ENCODE measurements at regions not wholly inside any gene's neighbourhood (a gene's known extent, or its start where the extent isn't known, plus 50 kb on each side); places are given as distances from the start of the nearest gene placed in this dataset.
"Not testable (repeated sequence)": the region's sequence is repeated elsewhere in the genome, so short reads cannot be mapped to it uniquely, and the experiment has no call there.

DNA sequence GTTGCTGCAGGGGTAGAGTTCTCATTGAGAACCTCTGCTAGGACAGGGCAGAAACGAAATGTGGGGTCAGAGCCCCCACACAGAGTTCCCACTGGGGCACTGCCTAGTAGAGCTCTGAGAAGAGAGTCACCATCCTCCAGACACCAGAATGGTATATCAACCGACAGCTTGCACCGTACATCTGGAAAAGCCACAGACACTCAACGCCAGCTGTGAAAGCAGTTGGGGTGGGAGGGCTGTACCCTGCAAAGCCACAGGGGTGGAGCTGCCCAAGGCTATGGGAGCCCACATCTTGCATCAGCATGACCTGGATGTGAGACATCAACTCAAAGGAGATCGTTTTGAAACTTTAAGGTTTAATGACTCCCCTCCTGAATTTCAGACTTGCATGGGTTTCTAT lies 284.0 kb upstream of the DEPDC1 start:
- DNase-seq (ENCODE audit: low read depth in 2 of 2): no peak

DNA sequence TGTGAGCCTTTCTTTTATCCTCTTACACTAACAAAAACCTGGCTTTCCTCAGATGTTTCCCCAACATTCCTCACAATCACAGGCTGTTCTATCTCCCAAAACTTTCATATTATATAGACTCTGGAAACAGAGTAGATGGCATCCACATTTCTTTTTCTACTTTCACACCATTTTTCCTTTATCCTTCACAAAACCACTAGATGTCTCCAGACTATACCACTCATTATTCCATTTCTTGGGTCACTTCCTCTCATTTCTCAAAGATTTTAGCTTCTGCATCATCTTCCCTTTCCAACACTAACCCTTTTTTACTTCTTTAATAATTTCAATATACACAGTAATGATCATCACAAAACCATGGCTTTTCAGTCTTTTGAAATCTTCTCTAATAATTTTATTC lies 286.0 kb upstream of the DEPDC1 start:
- DNase-seq (ENCODE audit: low read depth in 2 of 2): no peak

DNA sequence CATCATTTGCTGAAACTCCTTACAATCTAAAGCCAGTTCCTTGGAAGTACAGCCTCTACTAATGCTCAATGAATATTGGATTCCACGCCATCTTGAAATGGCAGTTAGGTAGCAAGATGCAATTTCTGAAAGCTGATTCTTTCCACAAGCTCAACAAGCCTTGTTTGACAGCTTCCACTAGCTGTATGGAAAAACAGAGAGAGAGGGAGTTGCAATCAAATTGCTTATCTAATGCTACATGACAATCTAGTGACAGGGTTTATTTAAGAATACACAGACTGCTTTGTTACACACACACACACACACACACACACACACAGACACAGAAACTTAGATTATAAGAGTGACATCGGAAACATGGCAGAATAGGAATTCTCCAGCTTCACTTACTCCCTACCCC lies 288.4 kb upstream of the DEPDC1 start:
- no peak for DNase-seq (ENCODE audit: low read depth in 2 of 2)

DNA sequence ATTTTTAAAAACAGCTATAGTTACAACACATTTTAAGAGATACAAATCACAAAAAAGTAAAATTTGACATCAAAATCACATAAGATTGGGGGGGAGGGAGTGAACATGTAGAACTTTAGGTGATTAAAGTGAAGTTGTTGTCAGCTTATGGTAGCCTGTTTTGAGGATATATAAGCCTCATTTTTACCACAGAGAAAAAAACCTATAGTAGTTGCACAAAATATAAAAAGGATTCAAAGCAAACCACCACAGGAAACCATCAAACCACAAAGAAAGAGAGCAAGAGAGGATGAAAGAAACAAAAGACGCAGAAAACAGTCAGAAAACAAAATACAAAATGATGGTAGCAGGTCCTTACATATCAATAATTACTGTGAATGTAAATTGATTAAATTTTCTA lies 291.9 kb upstream of the DEPDC1 start:
- DNase-seq (ENCODE audit: low read depth in 2 of 2): no peak

DNA sequence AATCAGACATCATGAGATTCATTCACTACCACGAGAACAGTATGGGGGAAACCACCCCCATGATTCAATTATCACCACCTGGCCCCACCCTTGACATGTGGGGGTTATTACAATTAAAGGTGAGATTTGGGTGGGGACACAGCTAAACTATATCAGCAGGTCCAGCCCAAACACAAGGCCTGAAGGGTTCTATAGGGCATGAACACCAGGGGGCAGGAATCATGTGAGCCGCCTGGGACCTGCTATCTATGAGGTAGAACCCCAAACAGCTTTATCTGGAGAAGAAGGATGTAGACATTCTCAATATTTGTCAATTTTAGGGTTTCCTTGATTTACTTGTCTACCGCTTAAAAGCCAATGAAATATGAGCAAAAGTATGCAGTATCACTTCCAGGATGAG lies 294.9 kb upstream of the DEPDC1 start:
- no peak for DNase-seq (ENCODE audit: low read depth in 2 of 2)

DNA sequence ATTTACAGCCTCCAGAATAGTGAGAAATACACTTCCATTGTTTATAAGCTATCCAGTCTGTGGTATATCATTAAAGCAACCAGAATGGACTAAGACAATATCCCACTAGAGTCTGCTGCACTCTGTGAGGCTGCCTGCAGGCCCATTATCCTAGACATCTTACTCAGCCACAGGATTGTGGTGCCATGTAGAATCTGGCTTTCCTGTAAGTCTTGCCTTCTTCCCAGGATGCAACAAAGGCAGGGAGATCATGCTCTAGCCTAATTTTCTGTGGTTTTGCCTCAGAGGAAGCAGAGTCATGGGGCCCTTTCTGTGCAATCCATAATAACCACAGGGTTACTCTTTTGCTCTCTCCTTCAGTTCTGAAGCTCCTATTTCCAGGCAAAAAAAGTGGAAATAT lies 299.1 kb upstream of the DEPDC1 start:
- no peak for DNase-seq (ENCODE audit: low read depth in 2 of 2)

DNA sequence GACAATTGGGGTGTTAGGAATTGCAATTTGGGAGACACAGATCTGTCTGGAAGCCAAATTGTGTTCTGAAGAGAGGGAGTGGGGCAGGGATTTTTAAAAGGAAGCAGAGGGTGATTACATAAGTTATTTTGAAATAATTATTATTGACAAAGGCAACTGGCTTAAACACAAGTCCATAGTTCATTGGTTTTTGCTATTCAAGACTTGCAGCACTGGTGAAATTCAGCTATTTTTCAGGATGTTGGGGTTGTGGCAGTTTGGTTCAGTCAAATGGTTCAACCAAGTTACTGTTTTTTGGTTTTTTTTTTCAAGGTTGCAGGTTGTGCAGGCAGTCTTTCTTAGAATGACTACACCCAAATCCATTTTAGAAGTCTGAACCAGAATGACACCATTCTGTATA lies 300.0 kb upstream of the DEPDC1 start:
- no peak for DNase-seq (ENCODE audit: low read depth in 2 of 2)

DNA sequence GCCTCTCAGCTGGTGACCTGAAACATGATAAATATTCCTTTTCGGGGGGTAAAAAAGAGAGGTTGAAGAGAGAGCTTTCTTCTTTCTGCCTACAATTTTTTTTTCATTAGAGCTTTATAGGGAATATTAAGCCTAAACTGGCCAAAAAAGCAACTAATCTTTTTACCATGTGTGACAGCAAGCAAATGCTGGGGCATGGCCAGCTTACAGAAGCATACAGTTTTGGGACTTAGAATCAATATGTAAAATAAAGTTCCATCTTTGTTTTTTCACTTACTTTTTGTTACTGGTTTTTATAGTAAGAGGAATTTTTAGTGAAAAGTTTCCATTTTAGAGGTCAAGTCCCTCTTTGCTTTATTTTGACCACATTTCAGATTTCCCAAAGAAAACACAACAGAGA lies 301.2 kb upstream of the DEPDC1 start:
- no peak for DNase-seq (ENCODE audit: low read depth in 2 of 2)

DNA sequence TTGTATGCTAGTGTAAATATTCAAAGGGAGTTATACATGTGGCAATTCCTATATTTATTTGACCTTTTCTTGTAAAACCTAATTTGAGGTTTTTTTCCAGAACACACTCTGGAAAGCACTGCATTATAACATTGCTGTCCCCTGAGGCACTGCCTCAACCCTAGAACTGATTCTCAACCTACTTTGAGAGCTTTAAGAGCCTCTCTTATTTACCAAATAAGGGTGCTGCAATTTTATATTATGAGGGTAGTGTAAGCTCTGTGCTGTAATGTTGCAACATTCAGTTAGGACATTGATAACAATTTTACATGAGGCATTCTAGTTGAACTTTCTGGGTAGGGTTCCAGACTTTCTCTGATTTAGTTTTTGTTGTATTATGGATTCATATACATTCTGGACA lies 302.2 kb upstream of the DEPDC1 start:
- no peak for DNase-seq (ENCODE audit: low read depth in 2 of 2)

DNA sequence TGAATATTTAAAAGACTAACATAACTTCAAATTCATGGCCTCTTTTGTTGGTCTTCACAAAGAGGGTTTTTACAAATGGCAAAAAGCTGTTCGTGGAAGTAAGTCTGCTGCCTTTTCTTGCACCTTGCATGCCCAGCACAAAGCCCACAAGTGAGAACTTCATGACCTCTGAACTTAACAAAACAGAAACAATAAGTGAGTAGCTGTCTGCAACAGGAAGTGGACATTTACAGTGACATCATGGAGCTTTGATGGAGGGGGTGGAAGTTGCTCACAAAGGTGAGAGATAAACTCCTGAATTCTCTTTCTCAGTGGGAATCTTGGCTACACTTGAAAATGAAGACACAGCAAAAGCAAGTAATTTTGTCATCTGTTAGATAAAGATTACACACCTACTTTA lies 303.3 kb upstream of the DEPDC1 start:
- DNase-seq (ENCODE audit: low read depth in 2 of 2): no peak

DNA sequence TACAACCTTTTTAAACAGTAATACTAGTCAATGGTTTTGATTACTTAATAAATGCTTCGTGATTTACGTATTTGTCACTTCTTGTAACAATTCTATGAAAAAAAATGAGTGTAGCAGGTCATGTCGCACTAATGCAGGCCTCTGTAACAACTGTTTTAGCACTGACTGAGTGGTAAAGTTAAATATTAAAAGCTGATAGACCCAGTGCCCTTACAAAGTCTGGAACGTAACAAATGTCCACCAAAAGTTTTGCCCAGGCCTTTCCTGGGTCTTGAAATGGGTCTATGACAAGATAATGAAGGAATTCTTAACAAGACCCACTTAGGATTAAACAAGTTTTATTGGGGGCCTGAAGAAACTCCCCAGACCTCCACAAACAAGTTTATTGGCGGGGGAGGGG lies 304.6 kb upstream of the DEPDC1 start:
- no peak for DNase-seq (ENCODE audit: low read depth in 2 of 2)

DNA sequence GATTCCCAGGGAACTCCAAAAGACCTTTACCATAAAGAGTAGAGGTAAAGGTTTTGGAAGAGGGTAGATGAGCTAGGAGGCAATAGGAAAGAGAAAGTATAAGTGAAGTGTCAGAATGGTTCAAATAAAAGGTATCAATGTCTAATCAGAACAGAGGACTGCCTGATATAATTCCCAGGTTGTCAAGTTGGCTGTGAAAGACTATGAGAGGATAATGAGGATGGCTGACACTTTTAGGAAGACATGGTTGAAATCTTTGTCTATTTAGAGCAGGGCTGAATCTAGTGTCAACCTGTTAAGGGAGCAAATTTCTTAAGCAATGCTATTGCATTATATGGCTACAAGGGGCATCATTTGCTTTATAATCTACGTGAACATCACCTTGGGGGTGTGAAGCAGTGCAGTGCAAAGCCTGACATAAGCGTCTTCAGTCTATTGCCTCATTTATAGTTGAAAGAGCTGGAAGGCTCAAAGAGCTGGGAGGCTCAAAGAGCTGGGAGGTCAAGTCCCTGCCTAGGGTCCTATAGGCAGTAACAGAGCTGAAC lies 308.3 kb upstream of the DEPDC1 start:
- no peak for DNase-seq (ENCODE audit: low read depth in 2 of 2)

DNA sequence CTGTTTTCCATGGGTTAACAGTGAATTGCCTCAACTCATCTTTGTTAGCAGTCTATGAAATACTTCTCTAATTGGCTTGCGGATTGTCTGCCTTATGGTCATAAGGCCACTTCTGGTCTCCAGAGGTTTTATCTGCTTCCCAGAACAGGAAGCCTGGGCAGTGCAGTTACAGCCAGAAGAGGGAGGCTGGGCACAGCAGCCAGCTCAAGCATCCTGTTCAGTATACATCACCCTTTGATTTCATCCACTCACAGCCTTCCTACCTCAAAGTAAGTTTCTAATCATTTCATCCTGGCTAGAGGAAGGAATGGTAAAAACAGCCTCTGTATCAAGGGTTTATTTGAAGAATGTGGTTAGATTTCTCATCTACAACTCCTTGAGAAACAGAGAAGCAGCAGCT lies 311.5 kb upstream of the DEPDC1 start:
- DNase-seq (ENCODE audit: low read depth in 2 of 2): no peak

DNA sequence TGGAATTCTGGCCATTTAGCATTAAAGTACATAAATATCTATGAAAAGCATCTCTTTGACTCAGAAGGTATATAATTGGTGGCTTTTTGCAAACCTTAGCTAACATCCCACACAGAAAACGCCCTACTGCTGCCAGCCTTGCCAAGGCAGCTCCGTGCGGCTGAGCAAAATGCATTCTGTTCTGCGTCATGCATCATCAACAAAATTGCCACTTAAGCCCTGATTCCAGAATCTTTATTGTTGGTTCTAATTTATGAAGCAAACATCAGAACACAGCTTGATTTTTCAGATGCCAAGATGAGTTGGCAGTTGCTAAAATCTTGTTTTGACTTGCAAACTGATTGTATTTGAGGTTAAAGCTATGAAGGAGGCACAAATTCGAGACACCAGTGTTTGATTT lies 314.9 kb upstream of the DEPDC1 start:
- no peak for DNase-seq (ENCODE audit: low read depth in 2 of 2)

DNA sequence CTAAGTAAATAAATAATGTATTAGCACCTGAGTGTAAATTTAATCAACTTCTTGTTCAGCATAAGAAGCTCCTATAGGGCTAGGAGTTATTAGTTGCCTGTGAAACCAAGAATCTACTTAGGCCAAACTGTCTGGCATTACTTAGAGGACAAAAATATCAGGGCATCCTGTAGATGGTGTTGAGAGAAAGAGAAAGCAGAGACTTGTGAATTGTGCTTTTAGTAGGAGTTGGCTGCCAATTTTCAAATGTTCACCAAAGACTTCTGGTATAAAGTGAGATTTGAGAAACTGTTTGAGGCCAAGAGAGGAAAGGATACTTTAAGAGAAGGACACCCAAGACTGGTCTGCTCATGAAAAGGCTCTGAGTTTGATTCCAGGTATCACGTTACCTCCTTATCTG lies 315.5 kb upstream of the DEPDC1 start:
- no peak for DNase-seq (ENCODE audit: low read depth in 2 of 2)

DNA sequence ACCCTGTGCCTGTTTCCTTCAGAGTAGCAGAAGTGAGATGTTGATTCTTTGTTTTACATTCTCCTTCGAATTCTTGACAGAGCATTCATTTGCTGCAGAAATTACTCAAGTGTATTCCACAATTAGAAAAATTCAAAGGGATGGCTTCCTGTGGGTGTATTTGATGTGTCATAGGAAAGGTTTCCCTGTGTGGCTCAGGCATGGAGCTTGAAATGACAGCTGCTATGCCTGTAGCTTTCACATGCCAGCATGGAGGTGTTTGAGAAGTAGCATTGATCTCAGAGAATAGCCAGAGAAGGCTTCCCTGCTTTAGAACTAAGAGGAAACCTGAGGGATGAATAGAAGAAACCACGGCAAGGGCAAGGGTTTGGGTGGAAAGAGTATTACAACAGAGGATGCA lies 317.2 kb upstream of the DEPDC1 start:
- no peak for DNase-seq (ENCODE audit: low read depth in 2 of 2)

DNA sequence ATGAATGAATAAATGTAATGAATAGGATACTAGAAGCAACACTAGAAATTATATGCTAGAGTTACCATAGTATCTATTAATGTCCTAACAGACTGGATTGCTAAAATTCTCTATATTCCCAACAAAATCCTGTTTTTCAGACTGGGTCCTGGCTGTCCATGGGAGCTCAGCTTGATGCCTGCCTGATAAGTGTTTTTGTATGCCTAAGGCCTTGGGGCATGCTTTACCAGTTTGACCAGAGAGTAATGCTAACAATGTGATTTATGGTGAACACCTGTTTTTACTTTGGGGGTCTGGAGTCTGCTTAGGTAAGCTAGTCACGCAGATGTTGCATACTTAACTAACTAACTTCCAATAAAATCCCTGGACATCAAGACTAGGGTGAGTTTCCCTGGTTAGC lies 318.8 kb upstream of the DEPDC1 start:
- no peak for DNase-seq (ENCODE audit: low read depth in 2 of 2)

DNA sequence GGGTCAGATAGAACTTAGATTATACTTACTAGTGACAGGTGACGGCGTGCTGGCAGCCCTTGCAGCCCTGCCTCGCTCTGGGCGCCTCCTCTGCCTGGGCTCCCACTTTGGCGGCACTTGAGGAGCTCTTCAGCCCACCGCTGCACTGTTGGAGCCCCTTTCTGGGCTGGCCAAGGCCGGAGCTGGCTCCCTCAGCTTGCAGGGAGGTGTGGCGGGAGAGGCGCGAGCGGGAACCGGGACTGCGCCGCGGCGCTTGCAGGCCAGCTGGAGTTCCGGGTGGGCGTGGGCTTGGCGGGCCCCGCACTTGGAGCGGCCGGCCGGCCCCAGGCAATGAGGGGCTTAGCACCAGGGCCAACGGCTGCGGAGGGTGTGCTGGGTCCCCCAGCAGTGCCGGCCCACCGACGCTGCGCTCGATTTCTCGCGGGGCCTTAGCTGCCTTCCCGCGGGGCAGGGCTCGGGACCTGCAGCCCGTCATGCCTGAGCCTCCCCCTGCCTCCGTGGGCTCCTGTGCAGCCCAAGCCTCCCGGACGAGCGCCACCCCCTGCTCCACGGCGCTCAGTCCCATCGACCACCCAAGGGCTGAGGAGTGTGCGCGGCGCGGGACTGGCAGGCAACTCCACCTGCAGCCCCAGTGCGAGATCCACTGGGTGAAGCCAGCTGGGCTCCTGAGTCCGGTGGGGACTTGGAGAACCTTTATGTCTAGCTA lies 320.8 kb upstream of the DEPDC1 start:
- not testable (repeated sequence) for DNase-seq (ENCODE audit: low read depth in 2 of 2)

DNA sequence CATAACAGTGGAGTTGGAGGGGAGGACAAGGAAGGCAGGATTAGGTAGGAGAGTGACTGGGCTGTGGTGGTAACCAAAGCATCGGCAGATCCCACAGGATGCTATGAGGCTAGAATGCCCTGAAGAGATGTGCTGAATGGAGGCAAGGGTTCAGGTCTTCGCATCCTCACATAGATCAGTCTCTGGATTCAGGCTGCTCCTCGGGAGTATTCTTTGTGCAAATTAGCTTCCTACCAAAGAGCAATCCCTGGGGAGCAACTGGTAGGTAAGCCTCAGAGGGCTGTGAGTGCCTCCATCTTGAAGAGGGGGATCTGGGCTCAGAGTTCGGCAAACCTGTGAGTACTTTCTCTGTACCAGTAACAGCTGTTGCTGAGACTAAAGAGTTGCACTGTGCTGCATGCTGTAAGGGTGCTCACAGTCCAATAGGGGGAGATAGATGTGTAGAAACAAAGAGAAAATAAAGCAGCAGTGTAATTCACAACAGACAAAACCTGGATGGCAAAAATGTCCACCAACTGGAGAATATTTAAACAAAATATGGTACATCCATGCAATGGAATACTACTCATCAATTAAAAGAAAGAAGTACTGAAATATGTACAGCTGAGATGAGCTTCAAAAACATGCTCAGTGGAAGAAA lies 322.4 kb upstream of the DEPDC1 start:
- DNase-seq (ENCODE audit: low read depth in 2 of 2): no peak

DNA sequence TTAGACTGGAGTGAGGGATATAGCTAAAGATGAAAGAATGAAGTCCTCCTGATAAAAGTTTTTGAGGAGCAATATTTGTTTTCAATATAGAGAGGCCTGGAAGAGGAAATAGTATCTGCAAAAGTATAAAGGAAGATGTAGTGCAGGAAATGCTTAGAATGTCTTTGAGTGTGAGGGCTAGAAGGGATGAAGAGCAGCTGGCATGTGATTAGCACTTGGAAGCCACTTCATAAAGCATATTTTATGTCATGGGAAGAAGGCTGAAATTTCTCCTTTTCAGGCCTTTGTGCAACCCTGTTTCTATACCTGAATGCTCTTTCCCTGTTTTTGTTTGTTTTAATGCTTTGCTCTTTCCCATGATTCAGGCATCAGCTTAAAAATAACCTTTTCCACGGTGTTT lies 323.3 kb upstream of the DEPDC1 start:
- no peak for DNase-seq (ENCODE audit: low read depth in 2 of 2)

DNA sequence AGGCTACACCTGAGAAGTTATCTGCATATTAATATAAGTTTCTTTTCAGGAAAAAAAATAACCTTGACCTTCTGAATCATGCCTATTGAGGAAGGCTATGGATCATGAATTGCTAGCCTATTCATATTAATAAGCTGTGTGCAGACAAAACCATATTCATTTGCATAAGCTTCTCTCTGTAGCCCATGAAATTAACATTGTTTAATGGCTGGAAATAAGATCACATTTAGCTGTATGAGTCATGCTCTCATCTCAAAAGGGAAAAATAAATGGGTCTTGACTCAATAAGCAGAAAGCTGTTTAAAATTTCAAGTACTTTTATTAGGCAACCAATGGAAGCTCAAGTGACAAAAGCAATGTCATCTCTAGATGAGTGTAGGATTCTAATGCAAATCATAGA lies 330.0 kb upstream of the DEPDC1 start:
- DNase-seq (ENCODE audit: low read depth in 2 of 2): no peak

DNA sequence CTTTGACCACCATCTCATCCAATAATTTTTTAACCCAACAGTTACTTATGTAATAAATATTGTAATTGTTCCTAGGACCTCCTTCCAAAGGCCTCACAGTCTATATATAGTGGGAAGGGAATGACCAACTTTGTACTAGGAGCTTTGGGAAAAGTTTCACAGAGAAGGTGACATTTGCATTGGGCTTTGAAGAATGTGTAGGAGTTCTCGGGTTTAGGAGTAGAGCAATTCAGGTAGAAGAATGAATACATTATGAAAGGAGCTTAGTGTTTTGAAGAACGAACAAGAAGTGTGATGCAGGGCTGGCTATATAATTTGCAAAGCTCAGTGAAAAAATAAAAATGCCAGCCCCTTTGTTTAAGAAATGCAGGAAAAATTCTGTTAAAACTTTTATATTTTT lies 330.4 kb upstream of the DEPDC1 start:
- DNase-seq (ENCODE audit: low read depth in 2 of 2): no peak

DNA sequence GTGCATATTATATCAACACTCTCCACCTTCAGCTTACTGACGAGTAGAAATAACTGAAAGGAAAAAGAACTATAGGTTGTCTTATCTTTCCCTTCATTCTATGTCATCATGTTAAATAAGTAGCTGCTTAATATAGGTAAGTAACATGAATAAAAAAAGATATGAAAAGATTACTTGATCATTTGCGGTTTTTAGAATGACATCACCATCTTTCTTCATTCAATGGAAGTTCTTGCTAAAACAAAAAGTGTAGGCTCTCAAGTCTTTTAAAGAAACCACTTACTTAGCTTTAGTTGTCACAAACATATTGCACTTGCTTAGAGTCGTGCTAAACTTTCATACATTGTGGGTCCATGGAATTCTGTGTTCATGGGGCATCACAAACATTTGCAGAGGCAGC lies 331.1 kb upstream of the DEPDC1 start:
- DNase-seq (ENCODE audit: low read depth in 2 of 2): no peak

DNA sequence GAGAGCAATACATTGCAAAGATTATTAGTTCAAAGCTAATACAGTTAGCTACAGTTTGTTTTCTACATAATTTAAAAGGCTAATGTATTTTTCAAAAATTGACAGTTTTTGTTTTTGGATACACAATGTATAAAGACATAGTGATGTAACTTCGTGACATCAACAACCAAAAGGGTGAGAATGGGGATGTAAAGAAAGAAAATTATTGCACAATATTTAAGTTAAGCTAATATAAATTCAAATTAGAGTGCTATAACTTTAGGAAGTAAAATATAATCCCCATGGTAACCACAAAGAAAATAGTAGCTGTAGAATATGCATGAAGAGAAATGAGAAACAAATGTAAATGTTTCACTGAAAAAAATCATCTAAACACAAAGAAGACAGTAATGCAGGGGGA lies 334.4 kb upstream of the DEPDC1 start:
- no peak for DNase-seq (ENCODE audit: low read depth in 2 of 2)
